HG02970 (cell line): ENCODE measurements at regions not wholly inside any gene's neighbourhood (a gene's known extent, or its start where the extent isn't known, plus 50 kb on each side); places are given as distances from the start of the nearest gene placed in this dataset.
"Not testable (repeated sequence)": the region's sequence is repeated elsewhere in the genome, so short reads cannot be mapped to it uniquely, and the experiment has no call there.

Source experiments
- ATAC-seq: cut with Tn5 transposase; IDR thresholded peaks from one replicate; pipeline ENCODE4 v1.9.1; 2021; ENCODE audit warnings: mild to moderate bottlenecking, moderate library complexity, moderate number of reproducible peaks; ENCODE audit not compliant: unreplicated experiment, low FRiP score

- ATAC-seq, result not testable (repeated sequence)
Observed at GRCh38 chr5:90208323-90208722, 201.2 kb downstream of the CETN3 start.

GRCh38 chr5:90201923-90202322, 207.6 kb downstream of the CETN3 start:
- ATAC-seq, result no peak

GRCh38 chr5:90193185-90193822, 216.3 kb downstream of the CETN3 start:
- no peak for ATAC-seq

GRCh38 chr5:90191352-90192045, 218.1 kb downstream of the CETN3 start:
- ATAC-seq, result no peak

GRCh38 chr5:90185897-90186468, 223.6 kb downstream of the CETN3 start:
- no peak for ATAC-seq

GRCh38 chr5:90184764-90185163, 224.8 kb downstream of the CETN3 start:
- no peak for ATAC-seq

- no peak for ATAC-seq
Observed at GRCh38 chr5:90182726-90183125, 226.8 kb downstream of the CETN3 start.

GRCh38 chr5:90174236-90174635, 235.3 kb downstream of the CETN3 start:
- ATAC-seq, result no peak

GRCh38 chr5:90173299-90174030, 236.1 kb downstream of the CETN3 start:
- no peak for ATAC-seq

GRCh38 chr5:90171466-90171865, 238.1 kb downstream of the CETN3 start:
- no peak for ATAC-seq

- ATAC-seq, result no peak
Observed at GRCh38 chr5:90170261-90170660, 239.3 kb downstream of the CETN3 start.

GRCh38 chr5:90169078-90169477, 240.5 kb downstream of the CETN3 start:
- no peak for ATAC-seq

- no peak for ATAC-seq
Observed at GRCh38 chr5:90168399-90168798, 241.2 kb downstream of the CETN3 start.

GRCh38 chr5:90166816-90167215, 242.7 kb downstream of the CETN3 start:
- ATAC-seq, result no peak

GRCh38 chr5:90162324-90162723, 247.2 kb downstream of the CETN3 start:
- ATAC-seq, result no peak

GRCh38 chr5:90161414-90161813, 248.1 kb downstream of the CETN3 start:
- no peak for ATAC-seq

GRCh38 chr5:90158131-90158530, 251.4 kb downstream of the CETN3 start:
- ATAC-seq, result no peak

GRCh38 chr5:90153031-90153430, 256.5 kb downstream of the CETN3 start:
- ATAC-seq, result no peak

GRCh38 chr5:90144625-90145327, 264.8 kb downstream of the CETN3 start:
- no peak for ATAC-seq

- no peak for ATAC-seq
Observed at GRCh38 chr5:90142541-90142940, 267.0 kb downstream of the CETN3 start.

GRCh38 chr5:90141984-90142383, 267.6 kb downstream of the CETN3 start:
- ATAC-seq, result no peak
